Panc1 (cell line): ENCODE measurements at regions not wholly inside any gene's neighbourhood (a gene's known extent, or its start where the extent isn't known, plus 50 kb on each side); places are given as distances from the start of the nearest gene placed in this dataset.

Experiments
- ATAC-seq: fragments of 200-7000 bp; cut with Tn5 transposase; 2 replicates; pipeline ENCODE4 v1.9.1; 2020; ENCODE audit warnings: mild to moderate bottlenecking, moderate library complexity
- BruUV-seq: library from RNA; stranded (reverse); fragments of 400-500 nt; replicated peaks from 2 replicates; lab custom pipeline; 2021; lab: Mats Ljungman, UMichigan
- CTCF ChIA-PET: fragments of 300-600 bp; sonication (Branson Sonifier 250); formaldehyde crosslinking; loops from one replicate; lab custom pipeline; 2022; ENCODE audit warnings: antibody characterized with exemption; lab: Charles Lee
- POLR2A ChIA-PET: fragments of 300-600 bp; sonication (Branson Sonifier 250); formaldehyde crosslinking; loops from one replicate; lab custom pipeline; 2022; ENCODE audit warnings: antibody characterized with exemption; lab: Charles Lee
- DNase-seq: peaks from one replicate; pipeline ENCODE4 v3.0.0-alpha.2; 2010; ENCODE audit warnings: low read depth, low spot score
- H3K27ac ChIP-seq: 2 replicates; pipeline ENCODE4 v1.5.1; 2011; ENCODE audit warnings: mild to moderate bottlenecking, low read length, inconsistent platforms
- H3K27me3 ChIP-seq: fragments of 200-500 bp; sonication (Bioruptor generic); 2 replicates; pipeline ENCODE4 v1.6.0; 2014; ENCODE audit warnings: low read length, inconsistent platforms; ENCODE audit not compliant: control insufficient read depth, insufficient read depth
- H3K36me3 ChIP-seq: fragments of 200-500 bp; sonication (Bioruptor generic); 2 replicates; pipeline ENCODE4 v1.5.1; 2014; ENCODE audit warnings: inconsistent platforms, mild to moderate bottlenecking, low read length, moderate library complexity; ENCODE audit not compliant: control insufficient read depth, insufficient read depth
- H3K4me1 ChIP-seq: 2 replicates; pipeline ENCODE4 v1.5.1; 2011; ENCODE audit warnings: inconsistent platforms, mild to moderate bottlenecking, low read length, moderate library complexity; ENCODE audit not compliant: control insufficient read depth, insufficient read depth
- H3K4me3 ChIP-seq, 2 experiments: 2 replicates each; pipeline ENCODE4 v1.5.1; 2011 to 2012; ENCODE audit warnings: low read depth in 2 of 2, low read length in 2 of 2, mild to moderate bottlenecking in 2 of 2, inconsistent platforms in 1 of 2, moderate library complexity in 1 of 2
- H3K9me3 ChIP-seq: fragments of 200-500 bp; sonication (Bioruptor generic); 2 replicates; pipeline ENCODE4 v1.5.1; 2014; ENCODE audit warnings: low read depth, mild to moderate bottlenecking, inconsistent platforms, low read length, moderate library complexity; ENCODE audit not compliant: control insufficient read depth, insufficient read depth
- CTCF ChIP-seq: fragments of 450-650 bp; IDR thresholded peaks from 2 replicates; pipeline ENCODE4 v1.5.1; 2017; ENCODE audit warnings: mild to moderate bottlenecking
- POLR2AphosphoS5 ChIP-seq: IDR thresholded peaks from 2 replicates; pipeline ENCODE4 v1.6.1; 2012; ENCODE audit warnings: mild to moderate bottlenecking, low read depth, low read length, moderate library complexity
- REST ChIP-seq, 2 experiments: IDR thresholded peaks; 2 replicates each; pipeline ENCODE4 v1.6.1; 2011 to 2012; ENCODE audit warnings: low read depth in 2 of 2, control low read depth in 1 of 2, low read length in 1 of 2, mild to moderate bottlenecking in 1 of 2, moderate library complexity in 1 of 2; ENCODE audit not compliant: insufficient read depth in 1 of 2
- SIN3A ChIP-seq: IDR thresholded peaks from 2 replicates; pipeline ENCODE4 v1.6.1; 2012; ENCODE audit warnings: low read depth, mild to moderate bottlenecking, low read length, moderate library complexity, borderline replicate concordance; ENCODE audit not compliant: insufficient read depth
- TCF7L2 ChIP-seq: IDR thresholded peaks from 2 replicates; pipeline ENCODE4 v1.6.1; 2011; ENCODE audit warnings: mild to moderate bottlenecking, low read depth, low read length, inconsistent platforms
- in situ Hi-C: cut with HindIII; loops from 2 replicates; pipeline ENCODE4 v1.10.0; 2016; ENCODE audit warnings: low sequenced_read_pairs, low pct_unique_long_range_greater_than_20kb
- intact Hi-C: fragments of 100-400 bp; cut with micrococcal nuclease; formaldehyde crosslinking; loops from one replicate; pipeline ENCODE4 v1.10.0; 2022; ENCODE audit not compliant: unreplicated experiment

- BruUV-seq = no TSS peak
- TF ChIP-seq SIN3A = no peak
- no peak for TF ChIP-seq POLR2AphosphoS5
- TF ChIP-seq TCF7L2 = no peak
- TF ChIP-seq CTCF = no peak
- no peak for TF ChIP-seq REST (IDR thresholded peaks at IDR 0.05; ENCODE audit: insufficient read depth in 1 of 2, low read depth in 2 of 2, low read length in 1 of 2)
- Histone ChIP-seq H3K27me3 (no peaks in the 10 kb centered on the region), H3K36me3 (no peaks in the 10 kb centered on the region), H3K27ac (no peak overlapping the region), H3K9me3 (no peaks in the 10 kb centered on the region), H3K4me1 (no peaks in the 10 kb centered on the region), H3K4me3 (no peak overlapping the region)
- CTCF ChIA-PET = no interaction called here
- POLR2A ChIA-PET = no interaction called here
- intact Hi-C loops (no loop called here), in situ Hi-C loops (no loop called here)
- ATAC-seq = no peak
- no peak for DNase-seq
Observed at GRCh38 chr9:89794918-89795317, 190.1 kb downstream of the GADD45G start.

GRCh38 chr9:89795538-89796195 lies 190.9 kb downstream of the GADD45G start:
- Histone ChIP-seq H3K4me3 (no peak overlapping the region), H3K4me1 (no peaks in the 10 kb centered on the region), H3K27me3 (no peaks in the 10 kb centered on the region), H3K9me3 (no peaks in the 10 kb centered on the region), H3K36me3 (no peaks in the 10 kb centered on the region), H3K27ac (no peak overlapping the region)
- no peak for ATAC-seq
- intact Hi-C loops = no loop called here
- no peak for DNase-seq
- in situ Hi-C loops = no loop called here
- TF ChIP-seq TCF7L2 (no peak), CTCF (no peak), SIN3A (no peak), POLR2AphosphoS5 (no peak), REST (IDR thresholded peaks at IDR 0.05; ENCODE audit: insufficient read depth in 1 of 2, low read depth in 2 of 2, low read length in 1 of 2) (no peak)
- CTCF ChIA-PET = no interaction called here
- BruUV-seq = no TSS peak
- POLR2A ChIA-PET = no interaction called here
